Activated naive CD8-positive, alpha-beta T cell treated with anti-CD3 and anti-CD28 coated beads, Interleukin-2, amount 10 ng/mL, durations not matched to agents 7 days and 5 days (primary cell): ENCODE measurements at regions not wholly inside any gene's neighbourhood (a gene's known extent, or its start where the extent isn't known, plus 50 kb on each side); places are given as distances from the start of the nearest gene placed in this dataset.

Experiments used
- ATAC-seq: fragments of 150-1000 bp; cut with Tn5 transposase; one replicate; pipeline ENCODE4 v1.10.0; 2021; ENCODE audit warnings: low read depth, moderate library complexity
- POLR2A ChIA-PET: fragments of 350-600 bp; sonication (Branson Sonifier 250); formaldehyde crosslinking; loops from one replicate; lab custom pipeline; 2021; ENCODE audit warnings: antibody characterized with exemption; lab: Charles Lee
- DNase-seq: peaks from one replicate; pipeline ENCODE4 v3.0.0; 2021
- H3K27ac Mint-ChIP-seq: one replicate; pipeline ENCODE4 v1.8.0; 2022; ENCODE audit warnings: mild to moderate bottlenecking, mixed read lengths
- H3K27me3 Mint-ChIP-seq: one replicate; pipeline ENCODE4 v1.8.0; 2022; ENCODE audit warnings: mild to moderate bottlenecking, moderate library complexity, mixed read lengths
- H3K36me3 Mint-ChIP-seq: one replicate; pipeline ENCODE4 v1.8.0; 2021; ENCODE audit warnings: mild to moderate bottlenecking, mixed read lengths
- H3K4me1 Mint-ChIP-seq: one replicate; pipeline ENCODE4 v1.8.0; 2021; ENCODE audit warnings: mixed read lengths
- H3K4me3 Mint-ChIP-seq: one replicate; pipeline ENCODE4 v1.8.0; 2022; ENCODE audit warnings: mild to moderate bottlenecking, moderate library complexity, mixed read lengths
- H3K9me3 Mint-ChIP-seq: one replicate; pipeline ENCODE4 v1.8.0; 2021; ENCODE audit warnings: mixed read lengths

GRCh38 chr22:47294576-47294975 is 532.1 kb downstream of the TBC1D22A start:
- H3K4me1 Mint-ChIP-seq: no peaks in the 10 kb centered on the region
- H3K4me3 Mint-ChIP-seq: no peak overlapping the region
- no peaks in the 10 kb centered on the region for H3K27me3 Mint-ChIP-seq
- DNase-seq: no peak
- H3K27ac Mint-ChIP-seq: no peak overlapping the region
- H3K9me3 Mint-ChIP-seq: no peaks in the 10 kb centered on the region
- no peak for ATAC-seq
- POLR2A ChIA-PET: no interaction called here
- no peaks in the 10 kb centered on the region for H3K36me3 Mint-ChIP-seq

- H3K4me3 Mint-ChIP-seq: no peak overlapping the region
- no peaks in the 10 kb centered on the region for H3K36me3 Mint-ChIP-seq
- H3K27me3 Mint-ChIP-seq: no peaks in the 10 kb centered on the region
- H3K4me1 Mint-ChIP-seq: no peaks in the 10 kb centered on the region
- DNase-seq (no peak), ATAC-seq (no peak)
- H3K27ac Mint-ChIP-seq: no peak overlapping the region
- no peaks in the 10 kb centered on the region for H3K9me3 Mint-ChIP-seq
- POLR2A ChIA-PET: no interaction called here
These were observed 531.7 kb downstream of the TBC1D22A start for GRCh38 chr22:47294222-47294532.

- ATAC-seq (no peak), DNase-seq (no peak)
- Mint-ChIP-seq H3K27ac (no peak overlapping the region), H3K4me3 (no peak overlapping the region), H3K36me3 (no peaks in the 10 kb centered on the region), H3K4me1 (no peaks in the 10 kb centered on the region), H3K9me3 (no peaks in the 10 kb centered on the region), H3K27me3 (no peaks in the 10 kb centered on the region)
- POLR2A ChIA-PET: no interaction called here
These were observed 531.1 kb downstream of the TBC1D22A start for GRCh38 chr22:47293368-47294221.

GRCh38 chr22:47292546-47293320 is 530.3 kb downstream of the TBC1D22A start:
- H3K4me1 Mint-ChIP-seq: no peaks in the 10 kb centered on the region
- no peak for DNase-seq
- H3K27me3 Mint-ChIP-seq: no peaks in the 10 kb centered on the region
- no peak overlapping the region for H3K4me3 Mint-ChIP-seq
- no peak overlapping the region for H3K27ac Mint-ChIP-seq
- POLR2A ChIA-PET: no interaction called here
- H3K36me3 Mint-ChIP-seq: no peaks in the 10 kb centered on the region
- no peaks in the 10 kb centered on the region for H3K9me3 Mint-ChIP-seq
- ATAC-seq: no peak

GRCh38 chr22:47291565-47292495 is 529.4 kb downstream of the TBC1D22A start:
- Mint-ChIP-seq H3K9me3 (no peaks in the 10 kb centered on the region), H3K36me3 (no peaks in the 10 kb centered on the region), H3K4me1 (no peaks in the 10 kb centered on the region), H3K27ac (no peak overlapping the region), H3K4me3 (no peak overlapping the region), H3K27me3 (no peaks in the 10 kb centered on the region)
- ATAC-seq (no peak), DNase-seq (no peak)
- POLR2A ChIA-PET: no interaction called here

GRCh38 chr22:47290706-47291430 is 528.4 kb downstream of the TBC1D22A start:
- H3K4me3 Mint-ChIP-seq: no peak overlapping the region
- POLR2A ChIA-PET: no interaction called here
- DNase-seq (no peak), ATAC-seq (no peak)
- H3K27me3 Mint-ChIP-seq: no peaks in the 10 kb centered on the region
- no peaks in the 10 kb centered on the region for H3K4me1 Mint-ChIP-seq
- H3K36me3 Mint-ChIP-seq: no peaks in the 10 kb centered on the region
- no peak overlapping the region for H3K27ac Mint-ChIP-seq
- H3K9me3 Mint-ChIP-seq: no peaks in the 10 kb centered on the region

- Mint-ChIP-seq H3K36me3 (no peaks in the 10 kb centered on the region), H3K27me3 (no peaks in the 10 kb centered on the region), H3K9me3 (no peaks in the 10 kb centered on the region), H3K27ac (no peak overlapping the region), H3K4me1 (no peaks in the 10 kb centered on the region), H3K4me3 (no peak overlapping the region)
- POLR2A ChIA-PET: no interaction called here
- no peak for ATAC-seq
- DNase-seq: no peak
These were observed 527.0 kb downstream of the TBC1D22A start for GRCh38 chr22:47289336-47289985.

- H3K27me3 Mint-ChIP-seq: no peaks in the 10 kb centered on the region
- POLR2A ChIA-PET: no interaction called here
- no peak overlapping the region for H3K27ac Mint-ChIP-seq
- H3K36me3 Mint-ChIP-seq: no peaks in the 10 kb centered on the region
- H3K4me1 Mint-ChIP-seq: no peaks in the 10 kb centered on the region
- DNase-seq: no peak
- ATAC-seq: no peak
- H3K4me3 Mint-ChIP-seq: no peak overlapping the region
- H3K9me3 Mint-ChIP-seq: no peaks in the 10 kb centered on the region
These were observed 526.2 kb downstream of the TBC1D22A start for GRCh38 chr22:47288680-47289079.

- Mint-ChIP-seq H3K27me3 (no peaks in the 10 kb centered on the region), H3K4me3 (no peak overlapping the region), H3K4me1 (no peaks in the 10 kb centered on the region), H3K27ac (no peak overlapping the region), H3K9me3 (no peaks in the 10 kb centered on the region), H3K36me3 (no peaks in the 10 kb centered on the region)
- POLR2A ChIA-PET: no interaction called here
- no peak for DNase-seq
- no peak for ATAC-seq
These were observed 525.1 kb downstream of the TBC1D22A start for GRCh38 chr22:47287516-47287915.

- Mint-ChIP-seq H3K4me1 (no peaks in the 10 kb centered on the region), H3K4me3 (no peak overlapping the region), H3K36me3 (no peaks in the 10 kb centered on the region), H3K27ac (no peak overlapping the region), H3K9me3 (no peaks in the 10 kb centered on the region), H3K27me3 (no peaks in the 10 kb centered on the region)
- no peak for DNase-seq
- no peak for ATAC-seq
- POLR2A ChIA-PET: no interaction called here
These were observed 524.1 kb downstream of the TBC1D22A start for GRCh38 chr22:47286590-47286989.

- POLR2A ChIA-PET: no interaction called here
- no peaks in the 10 kb centered on the region for H3K4me1 Mint-ChIP-seq
These were observed 523.5 kb downstream of the TBC1D22A start for GRCh38 chr22:47285981-47286380.

GRCh38 chr22:47284822-47285221 is 522.4 kb downstream of the TBC1D22A start:
- Mint-ChIP-seq H3K27ac (no peak overlapping the region), H3K36me3 (no peaks in the 10 kb centered on the region), H3K9me3 (no peaks in the 10 kb centered on the region), H3K4me3 (no peak overlapping the region), H3K27me3 (peaks cover 2% of the 10 kb centered on the region), H3K4me1 (no peaks in the 10 kb centered on the region)
- DNase-seq (no peak), ATAC-seq (no peak)
- POLR2A ChIA-PET: no interaction called here

More at GRCh38 chr22:47285981-47286380, 523.5 kb downstream of the TBC1D22A start:
- H3K36me3 Mint-ChIP-seq: no peaks in the 10 kb centered on the region
- no peak overlapping the region for H3K4me3 Mint-ChIP-seq
- no peak overlapping the region for H3K27ac Mint-ChIP-seq
- no peaks in the 10 kb centered on the region for H3K27me3 Mint-ChIP-seq
- no peak for DNase-seq
- no peak for ATAC-seq
- no peaks in the 10 kb centered on the region for H3K9me3 Mint-ChIP-seq
